HG03378 (cell line): ENCODE measurements at regions not wholly inside any gene's neighbourhood (a gene's known extent, or its start where the extent isn't known, plus 50 kb on each side); places are given as distances from the start of the nearest gene placed in this dataset.
"Not testable (repeated sequence)": the region's sequence is repeated elsewhere in the genome, so short reads cannot be mapped to it uniquely, and the experiment has no call there.

Source experiments
- ATAC-seq: cut with Tn5 transposase; IDR thresholded peaks from one replicate; pipeline ENCODE4 v1.9.1; 2021; ENCODE audit warnings: mild to moderate bottlenecking, moderate library complexity; ENCODE audit not compliant: unreplicated experiment

DNA sequence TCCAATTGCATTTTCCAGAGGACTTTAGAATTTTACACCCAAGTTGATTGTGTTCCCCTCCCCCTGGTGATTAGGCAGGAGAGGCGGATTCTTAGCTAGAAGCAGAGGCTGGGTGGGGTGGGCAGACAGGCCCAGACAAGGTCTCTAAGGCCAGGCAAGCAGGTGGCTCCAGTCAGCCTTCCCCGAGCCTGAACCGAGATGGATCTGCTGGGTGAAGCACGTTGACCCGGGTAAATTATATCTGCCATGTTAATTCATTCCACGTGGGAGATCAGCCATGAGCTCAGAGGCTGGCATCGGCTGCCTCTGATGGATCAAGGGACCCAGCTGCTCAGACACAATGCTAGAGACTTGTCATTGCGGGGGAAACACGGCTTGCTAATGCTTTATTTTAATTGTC is 159.5 kb upstream of the MAFB start:
- ATAC-seq: no peak

DNA sequence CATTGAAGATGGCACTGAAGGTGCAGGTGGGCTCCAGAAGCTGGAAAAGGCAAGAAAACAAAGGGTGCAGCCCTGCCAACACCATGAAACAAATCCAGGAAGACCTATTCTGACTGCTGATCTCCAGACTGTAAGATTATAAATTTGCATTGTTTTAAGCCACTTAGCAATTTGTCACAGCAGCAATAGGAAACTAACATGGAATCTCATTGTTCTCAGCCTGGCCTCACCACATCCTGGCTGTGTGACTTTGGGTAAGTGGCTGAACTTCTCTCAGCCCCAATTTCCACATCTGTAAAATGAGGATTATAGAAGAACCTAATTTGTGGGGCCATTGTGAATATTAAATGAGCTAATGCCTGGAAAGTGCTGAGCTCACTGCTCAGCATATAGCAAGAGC is 160.4 kb upstream of the MAFB start:
- ATAC-seq: no peak

DNA sequence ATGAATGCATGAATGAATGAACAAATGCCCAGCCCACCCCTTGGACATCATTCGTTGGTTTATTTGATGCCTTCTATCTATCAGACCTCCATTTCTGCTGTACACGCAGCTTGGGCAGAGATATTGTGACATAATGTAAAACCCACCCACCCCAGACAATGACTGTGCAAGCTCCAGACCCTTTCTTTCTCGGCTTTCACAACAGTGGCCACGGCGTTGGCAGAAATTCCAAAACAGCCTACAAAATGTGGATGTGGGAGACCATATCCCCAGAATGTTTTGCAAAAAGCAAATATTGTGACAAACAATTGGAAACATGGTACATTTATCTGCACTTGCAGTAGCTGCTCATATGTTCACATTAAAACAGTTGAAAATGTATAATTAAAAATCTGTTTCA is 162.0 kb upstream of the MAFB start:
- no peak for ATAC-seq

DNA sequence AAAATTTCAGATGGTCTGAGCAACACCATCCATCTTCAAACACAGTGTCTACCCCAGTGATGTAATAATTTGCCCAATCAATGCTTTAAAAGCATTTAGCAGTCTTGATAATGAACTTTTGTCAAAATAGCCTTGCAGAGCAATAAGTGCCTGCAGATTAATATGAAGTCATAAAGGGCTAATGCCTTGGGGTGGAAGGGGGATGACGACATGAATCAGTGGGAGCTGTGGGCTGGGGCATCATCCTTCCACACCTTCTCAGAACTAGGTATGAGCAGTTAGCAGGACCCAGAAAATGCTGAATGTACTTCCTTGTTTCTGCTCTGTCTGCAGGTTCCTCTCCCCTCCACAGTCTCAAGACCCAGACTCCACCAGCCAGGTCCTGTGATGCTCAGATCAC is 166.2 kb upstream of the MAFB start:
- no peak for ATAC-seq

DNA sequence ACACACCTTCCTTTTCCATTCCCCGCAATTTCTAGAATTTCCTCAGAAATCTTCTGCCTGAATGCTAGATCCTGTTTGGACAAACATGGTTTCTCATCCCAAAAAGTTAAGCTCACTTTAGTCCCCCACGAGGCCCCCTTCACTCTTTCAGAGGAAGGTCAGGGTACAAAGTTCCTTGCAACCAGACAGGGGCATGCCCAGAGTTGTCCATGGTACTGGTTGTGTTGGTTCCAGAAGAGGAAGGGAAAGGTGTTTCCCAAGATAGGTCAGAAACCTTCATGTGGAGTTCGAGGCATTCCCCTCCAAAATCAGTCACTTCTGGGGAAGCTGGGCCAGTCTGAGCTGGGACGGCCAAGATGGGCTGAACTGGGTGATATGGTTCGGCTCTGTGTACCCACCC is 167.6 kb upstream of the MAFB start:
- no peak for ATAC-seq

DNA sequence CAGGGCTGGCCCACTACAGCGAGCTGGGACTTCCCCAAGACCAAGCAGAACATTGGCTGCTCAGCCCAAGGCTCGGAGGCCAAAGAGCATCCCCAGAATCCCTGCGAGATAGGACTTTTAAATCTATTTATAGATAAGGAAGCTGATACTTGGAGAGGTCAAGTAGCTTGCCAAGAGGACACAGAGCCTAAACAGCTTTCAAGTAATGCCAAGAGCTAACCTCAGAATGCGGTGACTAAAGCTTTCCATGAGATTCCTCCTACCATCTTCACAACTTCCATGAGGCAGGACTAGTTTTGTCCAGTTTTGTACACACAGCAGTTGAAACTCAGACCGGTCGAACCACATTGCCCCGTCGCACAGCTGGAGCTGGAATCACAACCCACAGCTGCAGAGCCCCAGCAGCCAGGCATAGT is 168.1 kb upstream of the TOP1 start:
- ATAC-seq: no peak

DNA sequence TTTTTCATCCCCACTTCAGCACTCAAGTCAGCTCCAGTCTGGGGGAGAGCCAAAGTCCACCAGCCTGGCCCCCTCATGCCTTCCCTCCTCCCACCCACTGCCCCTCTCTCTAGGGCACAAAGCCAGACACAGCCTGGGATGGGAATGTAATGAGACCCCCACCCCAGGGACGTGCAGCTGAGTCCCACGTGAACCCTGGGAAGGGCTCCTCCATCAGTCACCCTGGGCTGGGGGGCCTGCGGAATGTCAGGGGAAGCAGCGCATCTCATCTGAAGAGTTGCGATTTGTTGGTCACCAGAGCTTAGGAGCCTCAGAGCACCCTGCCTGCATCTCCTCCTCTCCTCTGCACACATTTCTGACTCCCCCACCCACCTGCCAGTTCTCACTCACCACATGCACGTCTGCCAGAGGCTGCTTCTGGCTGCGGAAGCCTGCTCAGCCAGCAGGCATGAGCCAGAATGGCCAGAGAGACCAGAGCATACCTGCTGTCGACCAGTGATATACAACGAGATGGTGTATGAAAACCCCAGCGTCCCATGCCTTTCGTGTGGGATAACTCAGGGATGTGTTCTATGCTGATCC is 167.1 kb upstream of the TOP1 start:
- ATAC-seq: no peak

DNA sequence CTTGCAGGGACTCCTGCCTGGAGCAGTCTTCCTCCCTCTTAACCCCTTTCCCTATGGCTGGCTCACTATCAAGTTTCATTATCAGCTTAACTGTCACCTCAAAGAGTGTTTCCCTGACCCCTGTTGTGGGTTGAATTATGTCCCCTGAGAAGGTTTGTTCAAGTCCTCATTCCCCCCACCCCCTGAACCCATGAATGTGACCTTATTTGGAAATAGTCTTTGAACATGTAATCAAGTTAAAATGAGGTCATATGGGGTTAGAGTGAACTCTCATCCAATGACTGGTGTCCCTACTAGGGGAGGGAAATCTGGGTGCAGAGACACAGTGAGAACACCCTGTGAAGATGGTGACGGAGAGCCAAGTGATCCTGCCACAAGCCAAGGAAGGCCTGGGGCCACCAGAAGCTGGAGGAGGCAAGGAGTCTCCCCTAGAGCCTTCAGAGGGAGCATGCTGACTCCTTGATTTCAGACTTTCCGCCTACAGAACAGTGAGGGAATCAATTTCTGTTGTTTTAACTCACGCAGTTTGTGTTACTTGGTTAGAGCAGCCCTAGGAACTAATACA is 165.2 kb upstream of the TOP1 start:
- no peak for ATAC-seq

DNA sequence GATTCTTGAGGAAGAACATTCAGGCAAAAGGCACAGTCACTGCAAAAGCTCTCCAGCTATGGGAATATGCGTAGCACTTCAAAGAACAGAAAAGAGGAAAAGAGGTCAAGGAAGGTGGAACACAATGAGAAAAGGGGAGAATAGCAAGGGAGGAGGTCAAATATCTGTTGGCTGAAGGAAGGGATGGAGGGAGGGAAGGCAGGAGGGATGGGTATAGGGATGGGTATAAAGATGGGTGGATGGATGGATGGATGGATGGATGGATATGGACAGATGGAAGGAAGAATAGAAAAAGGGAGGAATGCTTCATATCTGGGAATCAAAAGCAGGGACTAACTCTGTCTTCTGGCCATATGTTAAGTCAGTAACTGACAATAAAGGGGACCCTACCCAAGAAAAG is 164.2 kb upstream of the TOP1 start:
- ATAC-seq: no peak

DNA sequence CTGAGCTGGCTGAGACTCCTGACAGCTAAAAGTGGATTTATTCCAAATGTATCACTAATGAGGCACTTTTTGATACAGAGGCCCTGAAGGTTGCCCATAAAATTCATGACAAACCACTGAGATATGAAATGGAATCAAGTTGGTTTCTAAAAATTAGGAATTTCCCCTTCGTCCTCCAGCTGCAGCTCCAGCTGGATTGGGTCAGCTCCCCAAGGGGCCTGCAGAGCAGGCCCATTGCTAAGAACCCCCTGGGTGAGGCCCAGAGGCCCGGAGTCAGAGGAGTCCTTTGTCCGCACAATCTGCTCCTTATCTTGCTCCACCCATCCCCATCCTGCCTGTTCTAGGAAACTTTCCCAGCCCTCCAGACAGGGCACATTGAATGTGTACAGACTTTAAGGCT is 163.5 kb upstream of the TOP1 start:
- ATAC-seq: no peak

DNA sequence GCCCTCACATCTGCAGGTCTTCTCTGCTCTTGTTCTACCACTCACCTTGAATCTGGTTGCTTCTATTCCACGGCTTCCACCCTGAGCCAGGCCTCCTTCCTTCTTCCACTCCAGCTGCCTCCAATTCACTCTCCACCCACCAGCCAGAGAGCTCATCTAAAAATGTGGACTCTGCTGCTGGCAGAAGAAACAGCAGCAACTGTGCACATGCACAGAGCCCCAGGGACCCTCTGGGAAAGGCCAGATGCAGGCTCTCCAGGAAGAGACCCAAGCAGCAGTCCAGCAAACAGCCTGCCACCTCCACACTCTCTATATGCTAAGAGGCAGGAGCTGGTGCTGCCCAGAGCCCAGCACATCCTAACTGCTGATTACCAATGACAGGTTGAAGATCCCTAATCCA is 162.6 kb upstream of the TOP1 start:
- ATAC-seq: no peak

DNA sequence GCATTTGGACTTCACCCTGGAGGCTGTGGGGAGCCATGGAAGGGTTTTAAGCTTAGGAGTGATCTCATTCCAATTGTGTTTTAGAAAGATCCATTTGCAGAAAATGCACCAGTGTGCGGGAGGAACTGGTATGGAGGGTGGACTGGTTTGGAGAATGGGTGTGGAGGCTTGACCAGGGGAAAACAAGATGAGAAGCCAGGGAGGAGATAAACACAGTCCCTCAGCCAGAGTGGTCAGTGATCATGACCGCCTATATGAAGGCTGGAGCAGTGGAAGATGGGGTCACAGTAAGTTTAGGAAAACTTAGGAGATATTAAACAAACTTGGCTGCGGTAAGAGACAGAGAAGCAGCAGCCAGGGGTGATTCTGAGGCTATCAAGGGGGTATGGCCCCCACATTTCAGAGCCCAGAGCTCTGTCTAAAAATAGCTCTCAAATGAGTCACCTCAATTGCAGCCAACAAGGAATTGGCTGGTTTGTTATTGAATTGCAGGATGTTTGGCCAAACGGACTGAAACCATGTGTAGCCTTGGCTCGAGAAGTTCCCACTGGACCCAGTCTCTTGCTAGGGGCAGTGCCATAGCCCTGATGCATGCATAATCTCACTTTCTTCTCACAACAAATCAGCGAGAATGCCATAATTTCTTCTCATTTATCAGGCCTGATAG is 159.9 kb upstream of the TOP1 start:
- ATAC-seq: no peak

DNA sequence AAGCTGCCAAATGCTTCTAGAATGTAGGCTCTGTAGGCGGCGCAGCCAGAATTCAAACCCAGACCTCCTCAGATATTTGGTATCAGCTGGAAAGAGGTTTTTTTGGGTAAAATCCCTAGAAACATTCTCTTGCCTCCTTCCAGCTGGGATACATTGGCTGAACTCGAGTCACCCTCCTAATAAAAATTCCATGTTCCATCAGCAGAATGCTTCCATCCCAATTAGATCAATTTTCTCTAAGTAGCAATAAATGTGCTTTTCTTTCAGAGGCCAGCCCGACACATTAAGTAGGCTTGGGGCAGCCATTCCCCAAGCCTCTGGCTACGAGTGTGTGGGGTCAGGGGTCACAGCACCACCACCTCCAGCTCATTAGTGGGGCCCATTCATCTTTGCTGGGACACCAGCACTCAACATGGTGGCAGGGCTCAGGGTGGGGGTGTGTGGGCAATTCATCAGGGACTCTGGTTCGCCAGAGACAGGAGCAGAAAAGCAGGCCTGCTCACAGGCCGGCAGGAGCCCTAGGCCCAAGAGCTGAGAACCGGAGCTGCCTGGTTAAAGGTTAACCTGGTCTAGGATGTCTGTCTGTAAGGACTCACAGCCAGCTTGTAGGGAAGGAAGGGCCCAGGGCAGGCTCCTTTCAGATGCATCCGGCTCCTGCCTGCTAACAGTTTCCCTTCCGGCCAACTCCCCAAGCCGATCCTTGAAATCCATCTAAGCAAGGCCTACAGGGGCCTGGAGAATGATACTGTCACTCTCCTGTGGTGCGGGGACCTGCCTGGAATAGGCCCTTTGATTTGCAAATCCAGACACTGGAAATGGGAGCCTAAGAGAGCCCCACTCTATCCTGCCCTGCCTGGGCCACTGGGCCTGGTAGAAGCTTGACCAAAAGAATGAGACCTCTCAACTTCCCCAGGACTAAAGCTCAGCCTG is 159.1 kb upstream of the TOP1 start:
- no peak for ATAC-seq

DNA sequence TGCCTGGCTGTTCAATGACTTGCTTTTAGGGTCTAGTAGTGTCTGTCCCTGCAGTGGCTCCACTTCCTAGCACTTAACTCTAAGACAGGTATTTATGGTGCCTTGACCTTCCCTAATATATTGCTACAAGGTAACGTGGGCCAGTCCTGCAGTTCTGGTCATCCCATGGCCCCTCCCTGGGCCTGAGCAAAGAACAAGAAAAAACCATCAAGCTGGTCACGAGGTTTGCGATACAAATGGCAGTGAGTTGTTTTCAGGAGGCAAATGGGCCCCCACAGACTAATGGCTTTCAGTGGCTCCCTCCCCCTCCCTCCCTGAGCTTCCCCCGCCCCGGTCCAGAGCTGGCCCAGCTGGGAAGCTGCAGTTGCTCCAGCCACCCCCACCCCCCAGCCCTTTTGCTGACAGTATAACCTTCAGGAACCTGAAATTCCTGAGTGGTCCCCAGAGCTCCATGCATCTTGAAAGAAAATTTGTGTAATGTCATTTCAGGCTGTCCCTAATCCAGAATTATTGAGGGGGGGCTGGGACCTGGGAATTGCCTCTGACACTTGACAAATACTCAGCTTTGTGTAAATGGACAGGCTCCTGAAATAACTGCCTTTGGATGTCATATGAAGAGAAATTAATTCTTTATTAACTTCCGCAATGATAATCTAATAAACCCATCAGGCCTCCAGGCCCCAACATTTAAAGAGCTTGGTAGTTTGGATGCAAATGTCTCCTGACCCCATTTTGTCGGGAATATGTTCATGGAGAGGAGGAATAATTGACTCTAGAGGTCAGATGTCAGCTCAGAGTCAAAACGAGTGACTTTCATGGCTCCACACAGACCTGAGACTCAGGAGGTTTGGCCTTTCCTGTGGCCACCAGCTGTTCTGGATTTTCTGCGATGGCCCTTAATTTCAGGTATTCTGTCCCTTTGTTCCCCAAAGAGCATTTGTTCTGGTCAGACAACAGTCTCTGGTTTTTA is 153.2 kb upstream of the TOP1 start:
- no peak for ATAC-seq

DNA sequence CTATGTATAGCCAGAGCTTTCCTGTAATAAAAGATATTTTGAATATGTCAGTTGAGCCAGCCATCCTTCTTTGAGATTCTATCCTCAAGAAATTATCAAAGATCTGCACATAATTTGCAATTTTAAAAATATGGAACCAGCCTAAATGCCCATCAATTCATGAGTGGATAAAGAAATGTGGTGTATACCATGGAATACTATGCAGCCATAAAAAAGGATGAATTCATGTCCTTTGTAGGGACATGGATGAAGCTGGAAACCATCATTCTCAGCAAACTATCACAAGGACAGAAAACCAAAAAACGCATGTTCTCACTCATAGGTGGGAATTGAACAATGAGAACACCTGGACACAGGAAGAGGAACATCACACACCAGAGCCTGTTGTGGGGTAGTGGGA is 150.5 kb upstream of the TOP1 start:
- not testable (repeated sequence) for ATAC-seq

DNA sequence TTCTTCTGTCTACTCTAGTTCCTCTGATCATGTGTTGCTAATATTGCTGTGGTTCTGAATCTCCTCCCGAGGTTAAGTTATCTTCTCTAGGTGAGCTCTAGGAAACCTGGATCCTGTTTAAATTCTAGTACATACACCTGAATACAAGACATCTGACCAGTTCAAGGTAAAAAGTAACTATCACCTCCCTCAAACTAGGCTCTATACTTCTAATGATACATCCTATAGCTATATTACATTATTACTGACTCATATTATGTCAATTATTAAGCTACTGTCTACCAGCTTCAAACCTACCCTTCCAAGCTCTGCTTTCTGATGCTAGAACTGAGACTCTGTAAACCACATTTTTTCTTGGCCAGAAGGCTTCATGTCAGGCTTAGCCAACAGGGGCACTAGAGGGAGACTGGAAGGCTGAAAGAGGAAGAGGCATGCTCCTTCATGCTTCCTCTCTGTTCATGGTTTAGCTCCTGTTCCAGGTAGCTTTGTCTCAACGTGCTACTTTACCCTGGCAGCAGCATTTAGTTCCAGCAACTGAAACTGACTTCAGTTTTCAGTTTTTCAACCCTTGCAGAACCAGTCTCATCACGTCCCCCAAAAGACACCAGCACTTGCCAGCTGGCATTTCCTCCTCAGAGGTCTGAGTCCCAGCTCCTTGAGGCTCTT is 148.4 kb upstream of the TOP1 start:
- ATAC-seq: no peak

DNA sequence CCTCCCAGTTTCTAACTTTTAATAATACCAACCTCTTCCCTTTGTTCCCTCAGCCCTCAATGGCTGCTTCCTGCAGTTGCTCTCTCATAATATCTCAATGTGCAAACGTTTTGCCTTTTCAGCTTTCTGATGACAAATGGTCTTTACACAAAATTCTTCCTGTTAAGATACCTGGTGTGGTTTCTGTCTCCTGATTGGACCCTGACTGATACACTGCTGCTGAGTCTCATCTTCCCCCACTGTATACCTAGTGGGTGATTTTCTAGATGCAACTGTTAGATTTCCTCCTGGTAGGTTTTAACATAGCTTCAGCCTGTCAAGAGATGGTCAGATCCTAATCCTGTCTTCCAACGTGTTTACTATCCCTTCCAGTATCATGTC is 147.9 kb upstream of the TOP1 start:
- ATAC-seq: no peak

DNA sequence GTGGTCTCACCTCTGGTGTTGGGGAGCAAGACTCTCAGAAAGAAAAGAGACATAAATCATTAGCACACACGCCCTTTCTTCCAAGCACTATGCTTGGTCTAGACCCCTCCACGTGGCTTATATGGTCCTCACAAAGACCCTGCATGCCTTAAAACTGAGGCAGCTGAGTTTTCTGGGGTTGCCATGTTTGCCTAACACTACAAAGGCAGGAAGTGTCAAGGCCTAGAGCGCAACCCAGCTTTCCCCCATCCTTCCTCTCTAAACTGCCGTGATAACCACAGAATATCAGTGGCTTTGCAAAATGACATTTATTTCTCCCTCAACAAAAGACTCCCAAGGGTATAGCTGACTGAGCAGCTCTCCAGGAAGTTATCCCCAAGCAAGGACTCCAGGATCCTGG is 146.5 kb upstream of the TOP1 start:
- no peak for ATAC-seq

DNA sequence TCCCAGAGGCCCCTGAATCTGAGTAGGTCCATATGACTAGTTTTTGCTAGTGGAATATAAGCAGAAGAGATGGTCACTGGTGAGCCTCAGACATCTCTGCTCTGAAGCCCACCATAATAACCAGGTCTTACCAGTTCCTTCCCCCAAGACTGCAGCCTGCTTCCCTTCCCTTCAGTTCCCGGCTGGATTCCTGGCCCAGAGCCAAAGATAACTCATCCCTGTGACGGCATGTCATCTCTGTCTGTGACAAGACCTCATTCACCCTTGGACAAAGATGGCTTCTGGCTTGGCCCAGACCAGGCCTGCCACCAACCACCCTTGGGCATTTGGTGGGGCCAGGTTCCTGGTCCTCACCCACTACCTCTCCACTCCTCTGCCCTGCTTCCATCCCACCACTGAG is 145.5 kb upstream of the TOP1 start:
- no peak for ATAC-seq

DNA sequence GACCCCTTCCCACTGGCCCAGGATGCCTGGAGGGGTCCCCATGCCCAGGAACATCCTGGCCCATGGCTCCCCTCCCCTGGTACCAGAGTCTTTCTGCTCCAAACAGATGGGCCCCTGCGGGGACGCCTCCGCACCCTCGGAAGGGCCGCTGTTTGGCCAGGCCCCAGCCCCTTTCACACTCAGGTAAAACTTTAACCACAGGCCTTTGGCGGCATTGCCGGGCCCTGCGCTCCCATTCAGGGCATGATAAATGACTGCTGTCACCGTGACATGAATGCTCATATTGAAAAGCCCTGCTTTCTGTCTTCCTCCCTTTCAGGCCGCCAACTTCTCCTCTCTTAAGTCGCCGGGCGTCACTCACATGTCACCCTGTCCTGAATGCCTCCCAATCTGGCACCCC is 141.5 kb upstream of the TOP1 start:
- no peak for ATAC-seq
